AG09319 (cell line): ENCODE measurements at regions not wholly inside any gene's neighbourhood (a gene's known extent, or its start where the extent isn't known, plus 50 kb on each side); places are given as distances from the start of the nearest gene placed in this dataset.

Source experiments
- DNase-seq: peaks from one replicate; pipeline ENCODE4 v3.0.0-alpha.2; 2010; ENCODE audit warnings: low read depth; ENCODE audit errors: extremely low read depth
- TF ChIP-seq, protein P1 (sequence below): IDR thresholded peaks from 2 replicates; pipeline ENCODE4 v1.5.1; 2011; ENCODE audit warnings: low read depth, mild to moderate bottlenecking, inconsistent platforms, low read length, moderate library complexity

DNA sequence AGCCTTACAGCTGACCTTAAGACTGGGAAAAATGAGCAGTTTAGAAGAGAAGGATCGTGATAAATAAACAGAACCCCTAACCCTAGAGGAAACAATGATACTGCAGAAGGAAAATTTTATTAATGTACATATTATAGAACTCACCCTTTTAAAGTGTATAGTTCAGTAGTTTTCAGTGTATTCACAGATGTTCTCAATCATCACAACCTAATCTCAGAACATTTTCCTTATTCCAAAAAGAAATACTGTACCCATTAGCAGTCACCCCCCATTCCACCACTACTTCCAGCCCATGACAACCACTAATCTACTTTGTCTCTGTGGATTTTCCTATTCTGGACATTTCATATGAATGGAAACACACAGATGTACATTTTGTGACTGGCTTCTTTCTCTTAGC lies 90.2 kb upstream of the AGTR1 start:
- TF ChIP-seq, protein P1, sequence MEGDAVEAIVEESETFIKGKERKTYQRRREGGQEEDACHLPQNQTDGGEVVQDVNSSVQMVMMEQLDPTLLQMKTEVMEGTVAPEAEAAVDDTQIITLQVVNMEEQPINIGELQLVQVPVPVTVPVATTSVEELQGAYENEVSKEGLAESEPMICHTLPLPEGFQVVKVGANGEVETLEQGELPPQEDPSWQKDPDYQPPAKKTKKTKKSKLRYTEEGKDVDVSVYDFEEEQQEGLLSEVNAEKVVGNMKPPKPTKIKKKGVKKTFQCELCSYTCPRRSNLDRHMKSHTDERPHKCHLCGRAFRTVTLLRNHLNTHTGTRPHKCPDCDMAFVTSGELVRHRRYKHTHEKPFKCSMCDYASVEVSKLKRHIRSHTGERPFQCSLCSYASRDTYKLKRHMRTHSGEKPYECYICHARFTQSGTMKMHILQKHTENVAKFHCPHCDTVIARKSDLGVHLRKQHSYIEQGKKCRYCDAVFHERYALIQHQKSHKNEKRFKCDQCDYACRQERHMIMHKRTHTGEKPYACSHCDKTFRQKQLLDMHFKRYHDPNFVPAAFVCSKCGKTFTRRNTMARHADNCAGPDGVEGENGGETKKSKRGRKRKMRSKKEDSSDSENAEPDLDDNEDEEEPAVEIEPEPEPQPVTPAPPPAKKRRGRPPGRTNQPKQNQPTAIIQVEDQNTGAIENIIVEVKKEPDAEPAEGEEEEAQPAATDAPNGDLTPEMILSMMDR = no peak
- DNase-seq = no peak

DNA sequence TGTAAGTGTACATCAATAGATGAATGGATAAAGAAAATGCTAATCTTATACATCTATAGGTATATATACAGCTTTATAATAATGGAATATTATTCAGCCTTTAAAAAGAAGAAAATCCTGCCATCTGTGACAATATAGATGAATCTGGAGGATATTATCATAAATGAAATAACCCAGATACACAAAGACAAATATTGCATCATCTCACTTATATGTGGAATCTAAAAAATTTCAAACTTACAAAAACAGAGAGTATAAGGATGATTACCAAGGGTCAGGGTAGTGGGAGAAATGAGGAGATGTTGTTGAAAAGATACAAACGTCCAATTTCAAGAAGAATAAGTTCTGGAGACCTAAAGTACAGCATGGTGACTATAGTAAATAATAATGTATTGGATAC lies 85.4 kb upstream of the AGTR1 start:
- TF ChIP-seq, protein P1 = no peak
- DNase-seq = no peak

DNA sequence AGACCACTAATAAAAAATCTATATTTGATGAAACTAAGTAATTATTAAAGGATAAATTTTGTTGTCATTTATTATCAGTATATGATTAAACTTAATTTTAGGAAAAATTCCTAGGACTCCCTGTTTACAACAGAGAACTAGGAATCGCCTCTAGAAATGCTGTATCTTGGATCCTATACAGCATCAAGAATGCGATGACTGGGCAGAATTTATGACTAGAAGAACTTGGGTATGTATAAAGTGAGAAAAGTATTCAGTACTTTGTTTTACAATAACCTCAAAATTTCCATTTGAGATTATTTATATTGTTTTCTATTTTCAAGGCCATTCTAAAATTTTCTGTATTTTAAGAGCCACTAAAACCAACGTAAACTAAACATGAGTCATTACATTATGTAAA lies 82.3 kb upstream of the AGTR1 start:
- TF ChIP-seq, protein P1 = no peak

DNA sequence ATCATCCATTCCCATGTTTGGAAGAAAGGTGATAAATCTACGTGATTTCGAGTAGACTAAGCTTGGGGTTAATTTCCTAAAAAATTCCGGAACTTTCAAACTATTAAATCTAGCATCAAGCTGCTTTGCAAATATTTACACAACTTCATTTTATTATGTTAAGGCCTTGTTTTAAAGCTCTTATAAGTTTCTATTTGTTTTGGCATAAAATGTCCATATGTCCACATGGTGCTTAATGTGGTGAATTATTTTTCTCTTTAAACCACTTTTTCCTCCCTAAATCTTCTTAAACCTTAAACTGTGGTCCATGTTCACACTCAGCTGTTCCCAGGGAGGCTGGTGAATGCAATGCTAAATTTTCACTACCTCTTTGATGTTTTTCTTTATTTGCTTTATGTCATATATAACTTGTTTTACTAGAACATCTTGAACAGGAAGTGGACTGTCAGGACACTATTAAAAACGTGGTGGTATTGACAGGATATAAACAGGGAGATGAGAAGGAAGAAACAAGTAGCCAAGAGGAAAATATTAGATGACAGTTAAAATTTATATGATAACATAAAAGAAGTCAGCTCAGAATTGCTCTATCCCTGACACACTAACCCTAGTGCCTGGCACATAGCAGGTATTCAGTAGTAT lies 72.5 kb upstream of the AGTR1 start:
- no peak for DNase-seq
- TF ChIP-seq, protein P1 = no peak

More for the DNA sequence above, 82.3 kb upstream of the AGTR1 start:
- DNase-seq = no peak

DNA sequence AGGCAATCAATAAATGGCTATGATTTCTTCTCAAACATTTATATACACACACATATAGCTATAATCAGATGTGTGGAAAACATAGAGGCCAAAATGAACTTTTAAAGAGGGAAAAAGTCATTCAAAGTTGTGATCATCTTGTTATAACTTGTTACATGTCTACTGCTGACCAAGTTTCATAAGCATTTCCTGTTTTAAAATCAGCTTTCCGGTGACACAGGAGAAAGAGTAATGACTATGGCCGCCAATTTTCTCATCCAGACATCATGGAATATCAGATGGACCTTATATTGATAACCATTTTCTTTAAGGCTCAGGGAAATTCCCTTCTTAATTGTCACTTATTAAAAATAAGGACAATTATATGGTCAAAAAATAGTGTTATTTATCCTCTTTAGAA lies 71.7 kb upstream of the AGTR1 start:
- TF ChIP-seq, protein P1 = no peak
- DNase-seq = no peak

DNA sequence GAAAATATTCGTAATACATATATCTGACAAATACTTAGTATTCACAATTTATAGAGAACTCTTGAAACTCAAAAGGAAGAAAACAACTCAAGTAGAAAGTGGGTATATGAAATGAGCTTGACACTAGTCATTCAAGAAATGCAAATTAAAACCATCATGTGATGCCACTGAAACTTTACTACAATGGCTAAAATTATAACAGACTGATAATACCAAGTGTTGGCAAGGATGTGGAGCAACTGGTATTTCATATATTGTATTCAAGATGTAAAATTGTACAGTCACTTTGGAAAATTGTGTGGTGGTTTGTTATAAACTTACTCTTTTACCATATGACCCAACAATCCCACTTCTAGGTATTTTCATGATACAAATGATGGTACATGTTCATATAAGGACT lies 68.7 kb upstream of the AGTR1 start:
- no peak for DNase-seq
- TF ChIP-seq, protein P1 = no peak

DNA sequence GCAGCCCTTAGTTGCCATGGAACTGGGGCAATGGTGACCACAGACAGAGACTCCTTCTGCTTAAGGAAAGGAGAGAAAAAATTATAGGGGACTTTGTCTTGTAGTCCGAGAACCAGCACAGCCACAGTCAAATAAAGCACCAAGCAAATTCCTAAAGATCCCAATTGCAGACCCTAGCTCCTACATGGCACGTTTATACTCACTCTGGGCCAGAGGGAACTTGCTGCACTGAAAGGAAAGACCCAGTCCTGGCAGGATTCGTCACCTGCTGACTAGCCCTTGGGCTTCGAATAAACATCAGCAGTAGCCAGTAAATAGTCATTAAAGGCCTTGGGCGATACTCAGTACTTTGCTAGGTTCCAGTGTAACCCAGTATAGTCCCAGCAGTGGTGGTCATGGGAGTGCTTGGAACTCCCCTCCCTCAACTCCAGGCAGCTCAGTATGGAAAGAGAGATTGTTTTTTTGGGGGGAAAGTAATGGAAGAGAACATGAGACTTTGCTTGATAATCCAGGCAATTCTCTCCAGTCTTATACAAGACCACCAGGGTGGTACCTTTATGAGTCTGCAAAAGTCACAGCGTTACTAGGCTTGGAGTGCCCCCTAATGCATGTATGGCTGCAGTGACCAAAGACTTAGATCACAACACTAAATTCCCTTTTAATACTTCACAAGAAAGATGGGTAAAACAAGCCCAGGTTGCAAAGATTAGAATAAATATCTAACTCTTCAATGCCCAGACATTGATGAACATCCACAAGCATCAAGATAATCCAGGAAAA lies 66.4 kb upstream of the AGTR1 start:
- no peak for DNase-seq
- TF ChIP-seq, protein P1 = no peak; the same call in 1 of the 2 replicates
